GM12865 (cell line): ENCODE measurements at regions not wholly inside any gene's neighbourhood (a gene's known extent, or its start where the extent isn't known, plus 50 kb on each side); places are given as distances from the start of the nearest gene placed in this dataset.

Experiments
- DNase-seq: peaks from one replicate; pipeline ENCODE4 v3.0.0; 2010; ENCODE audit warnings: low read depth
- H3K4me3 ChIP-seq: 2 replicates; pipeline ENCODE4 v1.5.1; 2011; ENCODE audit warnings: mild to moderate bottlenecking, low read depth, low read length, control low read depth
- CTCF ChIP-seq: IDR thresholded peaks from 2 replicates; pipeline ENCODE4 v1.5.1; 2011; ENCODE audit warnings: low read length, control low read depth, low read depth, inconsistent platforms; ENCODE audit not compliant: insufficient read depth; ENCODE audit errors: missing control alignments

DNA sequence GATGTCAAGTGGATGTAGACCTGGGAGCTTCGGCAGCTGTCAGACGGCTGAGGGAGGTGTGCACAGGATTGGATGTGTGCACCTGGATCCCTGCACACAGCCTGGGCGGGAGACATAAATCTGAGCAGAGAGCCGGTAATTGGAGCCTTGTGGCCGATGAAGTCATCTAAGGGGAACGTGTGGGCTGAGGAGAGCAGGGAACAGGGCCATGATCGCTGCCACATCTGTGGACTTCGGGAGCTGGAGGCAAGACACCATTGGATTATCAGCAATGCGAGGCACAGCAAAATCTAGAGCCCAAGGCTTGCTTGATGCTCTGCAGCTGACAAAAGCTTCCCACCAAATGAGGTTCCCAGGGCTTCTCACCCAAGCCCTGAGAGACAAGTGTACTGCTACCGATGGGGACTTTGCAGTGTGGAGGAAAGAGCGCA, 147.7 kb downstream of the PTPN20 start:
- TF ChIP-seq CTCF = no peak
- no peak overlapping the region for H3K4me3 ChIP-seq
- DNase-seq = no peak

- no peak for TF ChIP-seq CTCF
- no peak for DNase-seq
- no peak overlapping the region for H3K4me3 ChIP-seq
Observed at GRCh38 chr10:47059606-47060311, 148.5 kb downstream of the PTPN20 start.

DNA sequence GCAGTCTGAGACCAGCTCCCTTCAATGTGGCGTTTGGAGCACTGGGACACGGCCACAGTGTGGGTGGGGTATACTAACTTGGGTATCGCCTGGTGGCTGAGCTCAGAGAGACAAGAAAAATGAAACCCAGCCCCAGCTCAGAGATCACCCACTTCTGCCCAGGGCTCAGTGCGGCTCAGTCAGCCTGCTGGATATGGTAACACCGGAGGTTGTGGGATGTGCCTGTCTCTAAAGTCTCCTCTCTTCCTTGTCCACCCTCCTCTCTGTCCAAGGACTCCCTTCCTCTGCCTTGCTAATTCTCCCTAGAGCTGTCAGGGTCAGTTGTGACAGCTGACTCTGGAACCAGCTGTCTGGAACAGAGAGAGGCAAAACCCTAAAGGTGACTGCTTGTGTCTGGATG, 149.1 kb downstream of the PTPN20 start:
- DNase-seq = no peak
- TF ChIP-seq CTCF = no peak
- H3K4me3 ChIP-seq = no peak overlapping the region

DNA sequence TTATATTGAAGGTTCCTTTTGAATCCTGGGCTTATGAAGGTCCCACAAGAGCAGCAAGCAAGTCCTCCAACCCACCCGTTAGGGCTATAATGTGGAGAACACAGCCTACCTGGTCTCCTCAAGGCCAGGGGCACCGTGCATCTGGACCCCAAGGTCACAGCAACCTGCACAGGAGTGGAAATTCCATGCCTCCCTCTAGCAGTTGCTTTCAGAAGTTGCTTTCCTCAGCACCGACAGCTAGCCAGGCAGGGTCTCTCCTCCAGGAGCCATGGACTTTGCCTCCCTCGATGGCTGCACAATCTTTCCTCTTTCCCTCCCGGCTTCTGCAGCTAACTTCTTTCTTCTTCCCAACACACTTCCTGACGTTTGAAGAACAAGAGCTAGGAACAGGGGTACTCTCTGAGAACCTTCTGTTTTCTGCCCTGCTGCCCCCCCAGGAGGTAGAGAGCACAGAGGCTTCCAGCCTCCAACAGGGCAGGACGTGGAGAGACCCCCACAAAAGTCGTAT, 149.8 kb downstream of the PTPN20 start:
- TF ChIP-seq CTCF = no peak
- DNase-seq = no peak
- no peak overlapping the region for H3K4me3 ChIP-seq

GRCh38 chr10:47061776-47062175, 150.5 kb downstream of the PTPN20 start:
- no peak for TF ChIP-seq CTCF
- no peak overlapping the region for H3K4me3 ChIP-seq
- DNase-seq = no peak

- no peak for DNase-seq
- H3K4me3 ChIP-seq = no peak overlapping the region
Observed at GRCh38 chr10:47062441-47063200, 151.4 kb downstream of the PTPN20 start.

More at GRCh38 chr10:47062441-47063200, 151.4 kb downstream of the PTPN20 start:
- no peak for TF ChIP-seq CTCF
